T-helper 17 cell (primary cell): ENCODE measurements at regions not wholly inside any gene's neighbourhood (a gene's known extent, or its start where the extent isn't known, plus 50 kb on each side); places are given as distances from the start of the nearest gene placed in this dataset.

Source experiments
- ATAC-seq: fragments of 150-1000 bp; cut with Tn5 transposase; 2 replicates; pipeline ENCODE4 v1.10.0; 2021; ENCODE audit warnings: mild to moderate bottlenecking, moderate library complexity
- DNase-seq, 3 donors: peaks; one replicate each; pipeline versions ENCODE4 v3.0.0 to v3.0.0-alpha.2; 2020 to 2021
- H3K9me3 ChIP-seq: one replicate; pipeline ENCODE4 v1.7.0; 2013; ENCODE audit warnings: low read length, mild to moderate bottlenecking; ENCODE audit not compliant: control insufficient read depth, poor library complexity, severe bottlenecking
- H3K27ac Mint-ChIP-seq: one replicate; pipeline ENCODE4 v1.8.0; 2022; ENCODE audit warnings: mild to moderate bottlenecking, moderate library complexity, mixed read lengths
- H3K27me3 Mint-ChIP-seq: one replicate; pipeline ENCODE4 v1.8.0; 2022; ENCODE audit warnings: mixed read lengths
- H3K36me3 Mint-ChIP-seq: one replicate; pipeline ENCODE4 v1.8.0; 2022; ENCODE audit warnings: low read depth, mixed read lengths
- H3K4me1 Mint-ChIP-seq: one replicate; pipeline ENCODE4 v1.8.0; 2022; ENCODE audit warnings: mild to moderate bottlenecking, mixed read lengths
- H3K4me3 Mint-ChIP-seq: one replicate; pipeline ENCODE4 v1.8.0; 2022; ENCODE audit warnings: mild to moderate bottlenecking, moderate library complexity, mixed read lengths

- no peaks in the 10 kb centered on the region for H3K36me3 Mint-ChIP-seq
These were observed 59.8 kb downstream of the MRPS30 start for GRCh38 chr5:44868541-44868940.

GRCh38 chr5:44869928-44870327 is 61.2 kb downstream of the MRPS30 start:
- no peak for ATAC-seq
- Mint-ChIP-seq H3K4me3 (no peak overlapping the region), H3K27me3 (peaks cover 10% of the 10 kb centered on the region), H3K4me1 (no peaks in the 10 kb centered on the region), H3K36me3 (no peaks in the 10 kb centered on the region), H3K27ac (no peak overlapping the region)
- no peak for DNase-seq
- H3K9me3 ChIP-seq = no peaks in the 10 kb centered on the region

More at GRCh38 chr5:44868541-44868940, 59.8 kb downstream of the MRPS30 start:
- Mint-ChIP-seq H3K4me3 (no peak overlapping the region), H3K27me3 (peaks cover 10% of the 10 kb centered on the region), H3K4me1 (no peaks in the 10 kb centered on the region), H3K27ac (no peak overlapping the region)
- H3K9me3 ChIP-seq = no peaks in the 10 kb centered on the region
- DNase-seq = no peak
- ATAC-seq = no peak

- H3K9me3 ChIP-seq = no peaks in the 10 kb centered on the region
- H3K27ac Mint-ChIP-seq = no peak overlapping the region
- H3K4me1 Mint-ChIP-seq = no peaks in the 10 kb centered on the region
- no peaks in the 10 kb centered on the region for H3K36me3 Mint-ChIP-seq
- no peak overlapping the region for H3K4me3 Mint-ChIP-seq
- ATAC-seq (no peak), DNase-seq (no peak)
- peaks cover 10% of the 10 kb centered on the region for H3K27me3 Mint-ChIP-seq
These were observed 61.7 kb downstream of the MRPS30 start for GRCh38 chr5:44870430-44870829.

DNA sequence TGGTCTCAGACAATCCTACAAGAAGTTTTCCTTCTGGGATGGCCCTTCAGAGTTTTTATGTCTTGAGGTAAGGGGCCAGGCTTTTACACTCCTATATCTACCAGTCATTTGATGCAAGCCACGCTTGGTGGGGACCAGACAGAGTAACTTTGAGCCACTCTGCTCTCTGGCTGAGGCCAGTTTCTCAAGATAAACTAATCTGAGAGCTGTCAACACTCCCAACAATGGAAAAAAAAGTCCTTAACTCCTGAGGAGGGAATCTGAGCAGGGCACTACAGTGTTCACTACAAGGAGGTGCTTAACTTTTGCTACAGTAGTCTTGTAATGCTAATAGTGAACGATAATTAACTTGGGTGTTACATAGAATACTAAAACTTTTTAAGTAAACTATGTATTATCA is 62.7 kb downstream of the MRPS30 start:
- no peak for DNase-seq
- no peak for ATAC-seq
- Mint-ChIP-seq H3K27ac (no peak overlapping the region), H3K4me3 (no peak overlapping the region), H3K4me1 (peaks cover 4% of the 10 kb centered on the region), H3K27me3 (peaks cover 2% of the 10 kb centered on the region), H3K36me3 (no peaks in the 10 kb centered on the region)
- H3K9me3 ChIP-seq = no peaks in the 10 kb centered on the region

DNA sequence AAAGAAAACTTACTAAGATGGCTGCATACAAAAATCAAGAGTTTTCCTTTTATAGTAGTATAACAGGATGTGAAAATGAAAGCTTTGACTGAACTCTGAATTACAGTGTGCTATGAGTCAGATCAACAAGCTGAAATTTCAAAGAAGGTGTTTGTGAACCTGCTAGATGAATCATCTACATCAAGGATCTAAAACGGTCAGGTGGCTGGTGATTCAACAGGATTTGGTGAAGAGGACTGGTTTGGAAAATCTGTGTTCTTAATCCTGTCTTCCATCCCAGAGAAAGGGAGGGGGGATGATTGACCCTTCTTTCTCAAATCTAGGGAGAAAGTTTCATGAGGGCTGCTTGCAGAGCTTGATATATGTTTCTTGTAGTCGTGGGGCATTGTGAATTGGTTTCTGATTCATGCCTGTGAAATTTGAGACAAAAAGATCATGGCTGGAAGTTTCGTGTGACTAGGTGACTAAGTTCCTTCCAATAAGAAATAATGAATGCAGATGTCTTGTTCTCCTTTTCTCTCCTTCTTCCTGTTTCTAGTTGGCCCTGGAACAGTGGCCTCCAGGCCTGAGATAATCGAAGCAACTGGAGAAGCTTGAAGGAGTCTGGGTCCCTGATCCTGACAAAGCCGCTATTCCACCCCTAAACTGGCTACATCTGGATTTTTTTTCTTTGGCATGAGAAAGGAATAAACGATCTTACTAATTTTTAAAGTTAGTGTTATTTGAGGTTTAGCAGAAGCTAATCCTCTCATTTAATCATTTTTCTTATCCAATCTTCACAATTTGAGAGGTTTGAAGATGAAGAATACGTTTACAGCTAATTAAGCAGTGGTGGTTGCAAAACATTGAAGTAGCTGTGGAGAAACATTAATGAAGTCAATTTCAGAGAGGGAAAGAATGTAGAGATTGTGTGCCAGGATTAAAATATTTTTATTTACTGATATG is 67.2 kb downstream of the MRPS30 start:
- H3K36me3 Mint-ChIP-seq = no peaks in the 10 kb centered on the region
- no peak overlapping the region for H3K4me3 Mint-ChIP-seq
- no peaks in the 10 kb centered on the region for H3K27me3 Mint-ChIP-seq
- peak; percentile 55 for ATAC-seq
- no peaks in the 10 kb centered on the region for H3K9me3 ChIP-seq
- H3K4me1 Mint-ChIP-seq = peaks cover 4% of the 10 kb centered on the region
- H3K27ac Mint-ChIP-seq = peak overlapping the region; percentile 27
- no peak for DNase-seq

DNA sequence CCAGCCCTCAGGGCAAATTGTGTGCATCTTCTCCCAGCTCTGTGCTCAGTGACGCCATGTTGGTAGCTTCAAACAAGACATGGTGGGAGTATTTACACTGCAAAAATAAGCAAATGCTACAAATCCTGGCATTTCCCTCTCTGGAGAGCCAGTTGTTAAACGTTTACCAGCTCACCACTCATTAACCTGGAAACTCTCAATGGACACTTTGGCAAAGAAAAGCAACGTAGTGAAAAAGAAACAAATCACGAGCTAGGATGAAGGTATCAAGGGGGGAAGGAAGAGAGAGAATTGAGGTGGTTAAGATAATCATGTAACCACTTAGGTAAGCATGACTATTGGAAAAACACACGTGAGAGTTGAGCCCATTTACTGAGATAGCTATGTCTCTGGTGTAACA is 72.5 kb downstream of the MRPS30 start:
- Mint-ChIP-seq H3K27ac (no peak overlapping the region), H3K36me3 (no peaks in the 10 kb centered on the region), H3K4me3 (no peak overlapping the region), H3K4me1 (no peaks in the 10 kb centered on the region), H3K27me3 (no peaks in the 10 kb centered on the region)
- no peaks in the 10 kb centered on the region for H3K9me3 ChIP-seq
- ATAC-seq = no peak
- DNase-seq = no peak

DNA sequence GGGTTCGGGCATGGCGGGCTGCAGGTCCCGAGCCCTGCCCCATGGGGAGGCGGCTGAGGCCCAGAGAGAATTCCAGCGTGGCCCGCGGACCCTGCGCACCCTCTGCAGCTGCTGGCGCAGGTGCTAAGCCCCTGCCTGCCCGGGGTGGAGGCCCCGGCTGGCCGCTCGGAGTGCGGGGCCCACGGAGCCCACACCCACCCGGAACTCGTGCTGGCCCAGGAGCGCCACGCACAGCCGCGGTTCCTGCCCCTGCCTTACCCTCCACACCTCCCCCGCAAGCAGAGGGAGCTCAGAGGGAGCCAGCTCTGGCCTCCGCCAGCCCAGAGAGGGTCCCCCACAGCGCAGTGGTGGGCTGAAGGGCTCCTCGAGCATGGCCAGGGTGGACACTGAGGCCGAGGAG is 75.3 kb downstream of the MRPS30 start:
- DNase-seq = no peak
- H3K9me3 ChIP-seq = no peaks in the 10 kb centered on the region
- Mint-ChIP-seq H3K36me3 (no peaks in the 10 kb centered on the region), H3K4me1 (no peaks in the 10 kb centered on the region), H3K27ac (no peak overlapping the region), H3K27me3 (no peaks in the 10 kb centered on the region), H3K4me3 (no peak overlapping the region)
- no peak for ATAC-seq

DNA sequence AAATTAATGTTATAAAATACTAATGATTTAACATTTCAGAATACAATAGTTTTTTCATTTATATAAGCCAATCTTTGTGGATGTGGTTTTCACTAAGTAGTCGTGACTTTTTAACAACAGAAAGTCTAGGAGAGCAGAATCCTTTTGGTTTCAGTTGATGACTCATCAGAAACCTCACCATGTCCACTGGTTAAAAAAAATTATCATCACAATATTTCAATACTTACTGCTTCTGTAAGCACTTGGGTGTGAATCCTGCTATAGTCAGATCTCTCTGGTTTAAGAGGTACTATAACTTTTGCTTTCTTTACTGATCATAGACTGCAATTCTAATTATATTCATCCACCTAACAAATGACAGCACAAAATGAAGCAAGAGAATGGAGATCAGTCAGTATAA is 77.2 kb downstream of the MRPS30 start:
- Mint-ChIP-seq H3K4me1 (no peaks in the 10 kb centered on the region), H3K36me3 (no peaks in the 10 kb centered on the region), H3K27ac (no peak overlapping the region), H3K27me3 (no peaks in the 10 kb centered on the region), H3K4me3 (no peak overlapping the region)
- no peaks in the 10 kb centered on the region for H3K9me3 ChIP-seq
- no peak for DNase-seq
- ATAC-seq = no peak

DNA sequence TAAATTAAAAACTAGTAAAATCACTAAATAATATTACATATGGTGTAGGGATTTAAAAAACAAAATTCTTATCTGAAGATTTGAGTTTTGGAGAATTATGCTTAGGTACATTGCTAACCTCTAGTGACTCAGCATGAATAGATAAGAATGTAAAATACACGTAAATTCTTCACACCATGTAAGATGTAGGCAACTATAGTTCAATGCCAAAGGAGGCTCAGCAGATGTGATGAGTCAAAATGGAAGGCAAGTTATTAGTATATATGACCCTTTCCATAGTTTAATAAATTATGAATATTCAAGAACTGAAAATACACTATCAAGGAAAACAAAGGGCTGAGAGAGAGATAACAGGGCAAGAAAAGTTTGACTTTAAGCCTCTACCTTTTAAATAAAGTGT is 79.0 kb downstream of the MRPS30 start:
- DNase-seq = no peak
- H3K27me3 Mint-ChIP-seq = no peaks in the 10 kb centered on the region
- H3K27ac Mint-ChIP-seq = no peak overlapping the region
- no peaks in the 10 kb centered on the region for H3K4me1 Mint-ChIP-seq
- H3K9me3 ChIP-seq = no peaks in the 10 kb centered on the region
- ATAC-seq = no peak
- H3K4me3 Mint-ChIP-seq = no peak overlapping the region
- H3K36me3 Mint-ChIP-seq = no peaks in the 10 kb centered on the region

DNA sequence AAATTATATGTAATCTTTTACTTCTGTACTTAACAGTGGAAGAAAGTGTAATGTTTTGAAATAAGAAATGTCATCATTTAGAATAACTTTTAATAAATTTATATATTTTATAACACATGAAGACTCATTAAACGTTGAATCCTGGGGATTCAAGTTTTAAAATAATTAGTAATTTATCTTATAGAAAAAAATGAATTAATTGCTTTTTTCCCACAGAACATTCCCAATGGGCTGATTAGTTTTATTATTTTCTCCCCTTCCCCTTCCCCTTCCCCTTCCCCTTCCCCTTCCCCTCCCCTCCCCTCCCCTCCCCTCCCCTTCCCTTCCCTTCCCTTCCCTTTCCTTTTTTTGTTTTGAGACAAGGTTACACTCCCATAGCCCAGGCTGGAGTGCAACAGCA is 79.7 kb downstream of the MRPS30 start:
- H3K4me3 Mint-ChIP-seq = no peak overlapping the region
- H3K9me3 ChIP-seq = no peaks in the 10 kb centered on the region
- H3K4me1 Mint-ChIP-seq = no peaks in the 10 kb centered on the region
- H3K27ac Mint-ChIP-seq = no peak overlapping the region
- ATAC-seq (no peak), DNase-seq (no peak)
- no peaks in the 10 kb centered on the region for H3K36me3 Mint-ChIP-seq
- no peaks in the 10 kb centered on the region for H3K27me3 Mint-ChIP-seq

- Mint-ChIP-seq H3K36me3 (no peaks in the 10 kb centered on the region), H3K27me3 (no peaks in the 10 kb centered on the region)
These were observed 82.4 kb downstream of the MRPS30 start for GRCh38 chr5:44891116-44891515.

GRCh38 chr5:44900273-44900954 is 91.7 kb downstream of the MRPS30 start:
- no peaks in the 10 kb centered on the region for H3K4me1 Mint-ChIP-seq
- H3K4me3 Mint-ChIP-seq = no peak overlapping the region
- no peaks in the 10 kb centered on the region for H3K9me3 ChIP-seq
- ATAC-seq (no peak), DNase-seq (no peak)
- H3K36me3 Mint-ChIP-seq = no peaks in the 10 kb centered on the region
- H3K27ac Mint-ChIP-seq = no peak overlapping the region
- H3K27me3 Mint-ChIP-seq = no peaks in the 10 kb centered on the region

More at GRCh38 chr5:44891116-44891515, 82.4 kb downstream of the MRPS30 start:
- no peak overlapping the region for H3K4me3 Mint-ChIP-seq
- ATAC-seq = no peak
- no peak overlapping the region for H3K27ac Mint-ChIP-seq
- no peaks in the 10 kb centered on the region for H3K4me1 Mint-ChIP-seq
- H3K9me3 ChIP-seq = no peaks in the 10 kb centered on the region
- no peak for DNase-seq

GRCh38 chr5:44907396-44907795 is 98.6 kb downstream of the MRPS30 start:
- no peaks in the 10 kb centered on the region for H3K9me3 ChIP-seq
- DNase-seq = no peak
- H3K27ac Mint-ChIP-seq = no peak overlapping the region
- H3K27me3 Mint-ChIP-seq = no peaks in the 10 kb centered on the region
- H3K4me3 Mint-ChIP-seq = no peak overlapping the region
- no peaks in the 10 kb centered on the region for H3K4me1 Mint-ChIP-seq
- no peaks in the 10 kb centered on the region for H3K36me3 Mint-ChIP-seq
- ATAC-seq = no peak
